ENCODE measurements at regions not wholly inside any gene's neighbourhood (a gene's known extent, or its start where the extent isn't known, plus 50 kb on each side); places are given as distances from the start of the nearest gene placed in this dataset.

DNA sequence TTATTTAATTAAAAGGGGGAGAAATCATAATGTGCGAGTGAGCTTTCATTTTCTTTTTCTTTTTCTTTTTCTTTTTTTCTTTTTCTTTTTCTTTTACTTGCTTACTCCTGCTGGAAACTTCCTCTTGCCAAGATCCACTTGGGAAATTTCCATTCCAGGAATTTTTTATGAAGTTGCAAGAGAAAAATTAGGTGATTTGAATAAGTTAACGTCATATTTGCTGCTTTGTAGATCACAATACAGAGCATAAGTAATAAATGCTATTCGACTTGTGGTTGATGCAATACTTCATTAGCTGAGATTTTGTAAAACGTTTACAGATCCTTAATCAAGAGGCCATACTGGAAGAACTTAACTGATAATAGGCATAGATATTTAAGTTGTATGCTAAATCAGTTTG is 354.7 kb upstream of the SMIM21 start:
- Histone ChIP-seq H3K4me1 (ENCODE audit: control insufficient read depth, insufficient read depth, low read length) (no peaks in the 10 kb centered on the region), H3K4me3 (ENCODE audit: low read length) (no peak overlapping the region), H3K27ac (ENCODE audit: low read depth, low read length) (no peak overlapping the region), H3K9ac (ENCODE audit: extremely low read depth, low read length, poor library complexity, severe bottlenecking) (no peak overlapping the region), H3K9me3 (ENCODE audit: control insufficient read depth, low read length) (no peaks in the 10 kb centered on the region), H3K27me3 (ENCODE audit: control insufficient read depth, insufficient read depth, low read length, poor library complexity, severe bottlenecking) (no peaks in the 10 kb centered on the region), H3K36me3 (ENCODE audit: control insufficient read depth, insufficient read depth, low read length) (no peaks in the 10 kb centered on the region)
- H3K36me3 Mint-ChIP-seq (ENCODE audit: low read depth), result no peaks in the 10 kb centered on the region
- TF ChIP-seq, protein P1, sequence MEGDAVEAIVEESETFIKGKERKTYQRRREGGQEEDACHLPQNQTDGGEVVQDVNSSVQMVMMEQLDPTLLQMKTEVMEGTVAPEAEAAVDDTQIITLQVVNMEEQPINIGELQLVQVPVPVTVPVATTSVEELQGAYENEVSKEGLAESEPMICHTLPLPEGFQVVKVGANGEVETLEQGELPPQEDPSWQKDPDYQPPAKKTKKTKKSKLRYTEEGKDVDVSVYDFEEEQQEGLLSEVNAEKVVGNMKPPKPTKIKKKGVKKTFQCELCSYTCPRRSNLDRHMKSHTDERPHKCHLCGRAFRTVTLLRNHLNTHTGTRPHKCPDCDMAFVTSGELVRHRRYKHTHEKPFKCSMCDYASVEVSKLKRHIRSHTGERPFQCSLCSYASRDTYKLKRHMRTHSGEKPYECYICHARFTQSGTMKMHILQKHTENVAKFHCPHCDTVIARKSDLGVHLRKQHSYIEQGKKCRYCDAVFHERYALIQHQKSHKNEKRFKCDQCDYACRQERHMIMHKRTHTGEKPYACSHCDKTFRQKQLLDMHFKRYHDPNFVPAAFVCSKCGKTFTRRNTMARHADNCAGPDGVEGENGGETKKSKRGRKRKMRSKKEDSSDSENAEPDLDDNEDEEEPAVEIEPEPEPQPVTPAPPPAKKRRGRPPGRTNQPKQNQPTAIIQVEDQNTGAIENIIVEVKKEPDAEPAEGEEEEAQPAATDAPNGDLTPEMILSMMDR (conservative IDR thresholded peaks at IDR 0.05), result no peak
- H3K4me3 Mint-ChIP-seq, result no peak overlapping the region
- WGBS, 2 experiments (ENCODE audit: insufficient coverage in 1 of 2, insufficient read length in 1 of 2), result 91 to 100% methylated on average over 3 of the region's 4 CpGs
- no peaks in the 10 kb centered on the region for H3K4me1 Mint-ChIP-seq
- no peak overlapping the region for H3K27ac Mint-ChIP-seq
- no peak for DNase-seq
- no peaks in the 10 kb centered on the region for H3K9me3 Mint-ChIP-seq
- H3K27me3 Mint-ChIP-seq (ENCODE audit: insufficient read depth), result no peaks in the 10 kb centered on the region

DNA sequence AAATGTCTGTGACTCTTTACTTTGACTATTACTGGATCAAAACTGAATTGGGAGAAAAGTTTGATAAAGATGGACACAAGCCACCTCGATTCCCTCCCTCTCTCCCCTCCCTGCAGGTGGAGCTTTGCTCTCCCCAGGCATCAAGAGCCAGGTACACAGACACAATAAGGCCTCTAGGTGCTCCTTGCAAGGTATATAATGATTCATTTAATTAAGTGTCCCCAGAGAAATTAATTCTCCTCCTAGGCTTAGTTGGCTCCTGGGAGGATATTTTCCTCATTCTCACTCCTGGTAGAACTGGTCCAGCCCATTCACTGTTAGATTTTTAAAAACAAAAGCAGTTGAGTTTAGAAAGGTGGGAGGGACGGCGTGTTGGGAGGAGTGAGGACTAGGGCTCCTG is 352.4 kb upstream of the SMIM21 start:
- Mint-ChIP-seq H3K4me1 (no peaks in the 10 kb centered on the region), H3K27ac (no peak overlapping the region), H3K36me3 (ENCODE audit: low read depth) (no peaks in the 10 kb centered on the region), H3K9me3 (no peaks in the 10 kb centered on the region), H3K27me3 (ENCODE audit: insufficient read depth) (no peaks in the 10 kb centered on the region), H3K4me3 (no peak overlapping the region)
- Histone ChIP-seq H3K27me3 (ENCODE audit: control insufficient read depth, insufficient read depth, low read length, poor library complexity, severe bottlenecking) (no peaks in the 10 kb centered on the region), H3K27ac (ENCODE audit: low read depth, low read length) (no peak overlapping the region), H3K4me1 (ENCODE audit: control insufficient read depth, insufficient read depth, low read length) (no peaks in the 10 kb centered on the region), H3K36me3 (ENCODE audit: control insufficient read depth, insufficient read depth, low read length) (no peaks in the 10 kb centered on the region), H3K9ac (ENCODE audit: extremely low read depth, low read length, poor library complexity, severe bottlenecking) (no peak overlapping the region), H3K4me3 (ENCODE audit: low read length) (no peak overlapping the region), H3K9me3 (ENCODE audit: control insufficient read depth, low read length) (no peaks in the 10 kb centered on the region)
- WGBS, 2 experiments (ENCODE audit: insufficient coverage in 1 of 2, insufficient read length in 1 of 2), result 91% methylated on average over 3 of the region's 3 CpGs; no CpG with 5 or more reads in 1 of the 2 experiments
- no peak for DNase-seq
- TF ChIP-seq, protein P1 (conservative IDR thresholded peaks at IDR 0.05), result no peak

DNA sequence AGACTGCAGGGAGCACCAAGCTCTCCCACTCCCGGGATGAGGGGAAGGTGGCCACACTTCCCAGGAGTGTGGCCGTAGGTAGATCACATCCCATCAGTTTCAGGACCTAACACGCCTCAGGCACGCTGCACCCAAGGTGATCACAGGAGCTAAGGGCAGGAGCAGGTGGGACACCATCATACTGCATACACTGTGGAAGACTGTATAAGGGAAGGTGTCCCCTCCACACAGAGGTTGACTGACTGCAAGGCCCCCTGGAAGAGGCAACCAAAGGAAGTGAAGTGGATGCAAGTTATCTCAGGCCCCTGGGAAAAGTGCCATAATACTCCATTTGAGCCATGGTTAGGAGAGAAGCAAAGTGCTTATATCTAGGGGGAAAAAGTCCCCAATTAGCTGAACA is 351.9 kb upstream of the SMIM21 start:
- Mint-ChIP-seq H3K4me3 (no peak overlapping the region), H3K27me3 (ENCODE audit: insufficient read depth) (no peaks in the 10 kb centered on the region), H3K27ac (no peak overlapping the region), H3K9me3 (no peaks in the 10 kb centered on the region), H3K4me1 (no peaks in the 10 kb centered on the region), H3K36me3 (ENCODE audit: low read depth) (no peaks in the 10 kb centered on the region)
- H3K36me3 ChIP-seq (ENCODE audit: control insufficient read depth, insufficient read depth, low read length), result no peaks in the 10 kb centered on the region
- 91 to 100% methylated on average over 2 to 4 of the region's 4 CpGs for WGBS, 2 experiments (ENCODE audit: insufficient coverage in 1 of 2, insufficient read length in 1 of 2)
- no peaks in the 10 kb centered on the region for H3K27me3 ChIP-seq (ENCODE audit: control insufficient read depth, insufficient read depth, low read length, poor library complexity, severe bottlenecking)
- H3K9ac ChIP-seq (ENCODE audit: extremely low read depth, low read length, poor library complexity, severe bottlenecking), result no peak overlapping the region
- DNase-seq, result no peak
- no peaks in the 10 kb centered on the region for H3K4me1 ChIP-seq (ENCODE audit: control insufficient read depth, insufficient read depth, low read length)
- H3K4me3 ChIP-seq (ENCODE audit: low read length), result no peak overlapping the region
- TF ChIP-seq, protein P1 (conservative IDR thresholded peaks at IDR 0.05), result no peak
- H3K27ac ChIP-seq (ENCODE audit: low read depth, low read length), result no peak overlapping the region
- no peaks in the 10 kb centered on the region for H3K9me3 ChIP-seq (ENCODE audit: control insufficient read depth, low read length)

All from endodermal cell (in vitro differentiated cells).